ENCODE measurements at regions not wholly inside any gene's neighbourhood (a gene's known extent, or its start where the extent isn't known, plus 50 kb on each side); places are given as distances from the start of the nearest gene placed in this dataset.

- CTCF ChIA-PET, result no interaction called here
- no peaks in the 10 kb centered on the region for H3K27me3 ChIP-seq (replicated peaks in 1 of 2; ENCODE audit: control insufficient read depth in 2 of 2, insufficient read depth in 2 of 2, low read length in 1 of 2)
- H3K9me3 ChIP-seq (replicated peaks; ENCODE audit: control insufficient read depth, insufficient read depth, low read length), result no peaks in the 10 kb centered on the region
- whole genome bisulfite sequencing (ENCODE audit: insufficient coverage, insufficient replicate concordance, low lambda C conversion rate, missing lambda C conversion rate), result 20% methylated on average over 2 of the region's 2 CpGs
- RAD21 ChIA-PET (ENCODE audit: unreplicated experiment), result no interaction called here
- intact Hi-C loops (cut with micrococcal nuclease; ENCODE audit: unreplicated experiment), result no loop called here
- no peak overlapping the region for H3K9ac ChIP-seq (ENCODE audit: control insufficient read depth, insufficient read depth, low read length)
- H3K79me2 ChIP-seq (ENCODE audit: control insufficient read depth, insufficient read depth, low read length), result no peaks in the 10 kb centered on the region
- H3K4me1 ChIP-seq (ENCODE audit: control insufficient read depth, insufficient read depth, low read length), result no peaks in the 10 kb centered on the region
- no TSS peak for BruUV-seq (replicated peaks)
- DNase-seq (ENCODE audit: low read depth, low spot score) (no peak), FAIRE-seq (no peak), ATAC-seq (no peak)
- H3K36me3 ChIP-seq (ENCODE audit: control insufficient read depth in 2 of 2, insufficient read depth in 2 of 2, low read length in 1 of 2), result no peaks in the 10 kb centered on the region
- H3K27ac ChIP-seq (ENCODE audit: control insufficient read depth, insufficient read depth), result no peak overlapping the region
- TF ChIP-seq RFX5 (IDR thresholded peaks at IDR 0.05; ENCODE audit: low read depth, low read length), result no peak
- TF ChIP-seq NFYB (IDR thresholded peaks at IDR 0.05; ENCODE audit: insufficient read depth, low read depth, low read length), result no peak
- TF ChIP-seq, protein P1, sequence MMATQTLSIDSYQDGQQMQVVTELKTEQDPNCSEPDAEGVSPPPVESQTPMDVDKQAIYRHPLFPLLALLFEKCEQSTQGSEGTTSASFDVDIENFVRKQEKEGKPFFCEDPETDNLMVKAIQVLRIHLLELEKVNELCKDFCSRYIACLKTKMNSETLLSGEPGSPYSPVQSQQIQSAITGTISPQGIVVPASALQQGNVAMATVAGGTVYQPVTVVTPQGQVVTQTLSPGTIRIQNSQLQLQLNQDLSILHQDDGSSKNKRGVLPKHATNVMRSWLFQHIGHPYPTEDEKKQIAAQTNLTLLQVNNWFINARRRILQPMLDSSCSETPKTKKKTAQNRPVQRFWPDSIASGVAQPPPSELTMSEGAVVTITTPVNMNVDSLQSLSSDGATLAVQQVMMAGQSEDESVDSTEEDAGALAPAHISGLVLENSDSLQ (IDR thresholded peaks at IDR 0.05), result no peak
- no peak for TF ChIP-seq YY1 (IDR thresholded peaks at IDR 0.05; ENCODE audit: low read depth, low read length)
- no peaks in the 10 kb centered on the region for H4K20me1 ChIP-seq (ENCODE audit: control insufficient read depth, insufficient read depth)
- POLR2A ChIA-PET, result no interaction called here
- H3K4me3 ChIP-seq, result no peak overlapping the region
- SMC1A ChIA-PET (ENCODE audit: uncharacterized antibody, unreplicated experiment), result no interaction called here
- H3K4me2 ChIP-seq (ENCODE audit: control insufficient read depth, insufficient read depth), result no peak overlapping the region
- in situ Hi-C loops (cut with MboI), result no loop called here
- H2AFZ ChIP-seq (ENCODE audit: control insufficient read depth, low read depth, low read length), result no peak overlapping the region
Measured at GRCh38 chr5:92760550-92760949, 820.5 kb downstream of the NR2F1-AS1 start.

- Histone ChIP-seq H2AFZ (ENCODE audit: control insufficient read depth, low read depth, low read length) (no peak overlapping the region), H3K4me1 (ENCODE audit: control insufficient read depth, insufficient read depth, low read length) (no peaks in the 10 kb centered on the region), H3K36me3 (ENCODE audit: control insufficient read depth in 2 of 2, insufficient read depth in 2 of 2, low read length in 1 of 2) (no peaks in the 10 kb centered on the region), H3K4me2 (ENCODE audit: control insufficient read depth, insufficient read depth) (no peak overlapping the region), H4K20me1 (ENCODE audit: control insufficient read depth, insufficient read depth) (no peaks in the 10 kb centered on the region), H3K9ac (ENCODE audit: control insufficient read depth, insufficient read depth, low read length) (no peak overlapping the region), H3K27ac (ENCODE audit: control insufficient read depth, insufficient read depth) (no peak overlapping the region), H3K4me3 (no peak overlapping the region), H3K9me3 (replicated peaks; ENCODE audit: control insufficient read depth, insufficient read depth, low read length) (no peaks in the 10 kb centered on the region), H3K27me3 (replicated peaks in 1 of 2; ENCODE audit: control insufficient read depth in 2 of 2, insufficient read depth in 2 of 2, low read length in 1 of 2) (no peaks in the 10 kb centered on the region), H3K79me2 (ENCODE audit: control insufficient read depth, insufficient read depth, low read length) (no peaks in the 10 kb centered on the region)
- ChIA-PET RAD21 (ENCODE audit: unreplicated experiment) (no interaction called here), SMC1A (ENCODE audit: uncharacterized antibody, unreplicated experiment) (no interaction called here), CTCF (no interaction called here), POLR2A (no interaction called here)
- intact Hi-C loops (cut with micrococcal nuclease; ENCODE audit: unreplicated experiment), result no loop called here
- ATAC-seq (peak; percentile 27; the same call in 1 of the 3 replicates), DNase-seq (ENCODE audit: low read depth, low spot score) (no peak), FAIRE-seq (no peak)
- 0% methylated on average over 1 of the region's 1 CpG for WGBS (ENCODE audit: insufficient coverage, insufficient replicate concordance, low lambda C conversion rate, missing lambda C conversion rate)
- no TSS peak for BruUV-seq (replicated peaks)
- in situ Hi-C loops (cut with MboI), result no loop called here
- TF ChIP-seq HDAC6 (IDR thresholded peaks at IDR 0.05; ENCODE audit: unreplicated experiment) (no peak), USF1 (IDR thresholded peaks at IDR 0.05; ENCODE audit: borderline replicate concordance, extremely low read length, insufficient read depth, low read depth, low read length) (no peak), BRCA1 (IDR thresholded peaks at IDR 0.05; ENCODE audit: low read depth, low read length) (no peak), YY1 (IDR thresholded peaks at IDR 0.05; ENCODE audit: low read depth, low read length) (no peak), RELA (IDR thresholded peaks at IDR 0.05; ENCODE audit: borderline replicate concordance, partially characterized antibody) (no peak), NR2C2 (IDR thresholded peaks at IDR 0.05; ENCODE audit: borderline replicate concordance, control insufficient read depth, insufficient read length, low read depth) (no peak), ESRRA (IDR thresholded peaks at IDR 0.05; ENCODE audit: low read length) (no peak), ZBTB33 (IDR thresholded peaks at IDR 0.05) (no peak)
Measured at GRCh38 chr5:92758552-92758951, 822.5 kb downstream of the NR2F1-AS1 start.

Measured in GM12878 (cell line).